Mesenchymal stem cell (in vitro differentiated cells and primary cell): ENCODE measurements at regions not wholly inside any gene's neighbourhood (a gene's known extent, or its start where the extent isn't known, plus 50 kb on each side); places are given as distances from the start of the nearest gene placed in this dataset.

Experiments
- DNase-seq: peaks from one replicate; pipeline ENCODE4 v3.0.0-alpha.2; 2013
- H2AFZ ChIP-seq: one replicate; pipeline ENCODE4 v1.6.1; 2013; ENCODE audit warnings: low read depth, mild to moderate bottlenecking, control low read depth, inconsistent platforms, low read length, moderate library complexity
- H2AK5ac ChIP-seq: 2 replicates; pipeline ENCODE4 v1.6.1; 2013; ENCODE audit warnings: low read length, moderate library complexity, mild to moderate bottlenecking, inconsistent platforms; ENCODE audit not compliant: severe bottlenecking
- H2BK120ac ChIP-seq: one replicate; pipeline ENCODE4 v1.6.1; 2013; ENCODE audit warnings: low read depth, mild to moderate bottlenecking, inconsistent platforms, low read length, moderate library complexity
- H2BK12ac ChIP-seq, 2 experiments: one replicate each; pipeline ENCODE4 v1.6.1; 2013; ENCODE audit warnings: inconsistent platforms in 2 of 2, low read length in 2 of 2, mild to moderate bottlenecking in 2 of 2, moderate library complexity in 2 of 2, control low read depth in 1 of 2
- H2BK15ac ChIP-seq: one replicate; pipeline ENCODE4 v1.6.1; 2013; ENCODE audit warnings: mild to moderate bottlenecking, low read depth, inconsistent platforms; ENCODE audit not compliant: poor library complexity, severe bottlenecking
- H2BK5ac ChIP-seq: 2 replicates; pipeline ENCODE4 v1.6.1; 2013; ENCODE audit warnings: low read depth, mild to moderate bottlenecking, low read length, control low read depth, inconsistent platforms; ENCODE audit not compliant: poor library complexity, severe bottlenecking
- H3K14ac ChIP-seq, 2 experiments: one replicate each; pipeline ENCODE4 v1.6.1; 2013; ENCODE audit warnings: inconsistent platforms in 2 of 2, low read length in 2 of 2, control low read depth in 1 of 2, mild to moderate bottlenecking in 1 of 2, moderate library complexity in 1 of 2
- H3K18ac ChIP-seq, 2 experiments: one replicate each; pipeline ENCODE4 v1.6.1; 2013; ENCODE audit warnings: inconsistent platforms in 2 of 2, low read length in 2 of 2, control low read depth in 1 of 2, low read depth in 1 of 2, mild to moderate bottlenecking in 1 of 2
- H3K23ac ChIP-seq, 2 experiments: one replicate each; pipeline ENCODE4 v1.6.1; 2013; ENCODE audit warnings: inconsistent platforms in 2 of 2, low read length in 2 of 2, mild to moderate bottlenecking in 2 of 2, moderate library complexity in 2 of 2, control low read depth in 1 of 2
- H3K27ac ChIP-seq: 2 replicates; pipeline ENCODE4 v1.5.1; 2013; ENCODE audit warnings: mild to moderate bottlenecking, moderate library complexity, low read length, control low read depth, inconsistent platforms; ENCODE audit not compliant: poor library complexity, severe bottlenecking
- H3K27me3 ChIP-seq, 2 experiments: 2 replicates each; pipeline versions ENCODE4 v1.6.1 to v1.7.0; 2013; ENCODE audit warnings: low read length in 2 of 2, mild to moderate bottlenecking in 2 of 2, moderate library complexity in 2 of 2, control low read depth in 1 of 2, inconsistent platforms in 1 of 2; ENCODE audit not compliant: control insufficient read depth in 1 of 2, insufficient read depth in 1 of 2
- H3K36me3 ChIP-seq, 2 experiments: 2 replicates each; pipeline versions ENCODE4 v1.6.1 to v1.7.0; 2013; ENCODE audit warnings: low read length in 2 of 2, control low read depth in 1 of 2, inconsistent platforms in 1 of 2, low read depth in 1 of 2, mild to moderate bottlenecking in 1 of 2; ENCODE audit not compliant: insufficient read depth in 2 of 2, control insufficient read depth in 1 of 2
- H3K4ac ChIP-seq, 2 experiments: one replicate each; pipeline ENCODE4 v1.6.1; 2013; ENCODE audit warnings: inconsistent platforms in 2 of 2, low read length in 2 of 2, mild to moderate bottlenecking in 2 of 2, moderate library complexity in 2 of 2, control low read depth in 1 of 2, low read depth in 1 of 2
- H3K4me1 ChIP-seq: 2 replicates; pipeline ENCODE4 v1.6.1; 2013; ENCODE audit warnings: low read depth, low read length, control low read depth; ENCODE audit not compliant: control insufficient read depth, insufficient read depth
- H3K4me2 ChIP-seq: 2 replicates; pipeline ENCODE4 v1.6.1; 2013; ENCODE audit warnings: low read length, mild to moderate bottlenecking, inconsistent platforms; ENCODE audit not compliant: poor library complexity, severe bottlenecking
- H3K4me3 ChIP-seq, 2 experiments: 2 replicates each; pipeline versions ENCODE4 v1.5.1 to v1.7.0; 2013; ENCODE audit warnings: low read length in 2 of 2, mild to moderate bottlenecking in 2 of 2, control low read depth in 1 of 2, low read depth in 1 of 2; ENCODE audit not compliant: insufficient read depth in 1 of 2
- H3K79me1 ChIP-seq: replicated peaks from 2 replicates; pipeline ENCODE4 v1.6.1; 2013; ENCODE audit warnings: mild to moderate bottlenecking, control low read depth, low read length, inconsistent platforms; ENCODE audit not compliant: poor library complexity, severe bottlenecking
- H3K9ac ChIP-seq: 2 replicates; pipeline ENCODE4 v1.7.0; 2013; ENCODE audit warnings: mild to moderate bottlenecking, low read length, moderate library complexity
- H3K9me3 ChIP-seq: 2 replicates; pipeline ENCODE4 v1.7.0; 2013; ENCODE audit warnings: mild to moderate bottlenecking, low read length; ENCODE audit not compliant: control insufficient read depth
- H4K8ac ChIP-seq: one replicate; pipeline ENCODE4 v1.6.1; 2013; ENCODE audit warnings: inconsistent platforms, mild to moderate bottlenecking, low read length, moderate library complexity
- H4K91ac ChIP-seq: one replicate; pipeline ENCODE4 v1.6.1; 2013; ENCODE audit warnings: mild to moderate bottlenecking, low read length, inconsistent platforms
- WGBS: methylation state at CpG from one replicate; pipeline ENCODE4 v1.1.7; 2013; ENCODE audit warnings: mixed read lengths; 5-methylcytosine and 5-hydroxymethylcytosine counted together

DNA sequence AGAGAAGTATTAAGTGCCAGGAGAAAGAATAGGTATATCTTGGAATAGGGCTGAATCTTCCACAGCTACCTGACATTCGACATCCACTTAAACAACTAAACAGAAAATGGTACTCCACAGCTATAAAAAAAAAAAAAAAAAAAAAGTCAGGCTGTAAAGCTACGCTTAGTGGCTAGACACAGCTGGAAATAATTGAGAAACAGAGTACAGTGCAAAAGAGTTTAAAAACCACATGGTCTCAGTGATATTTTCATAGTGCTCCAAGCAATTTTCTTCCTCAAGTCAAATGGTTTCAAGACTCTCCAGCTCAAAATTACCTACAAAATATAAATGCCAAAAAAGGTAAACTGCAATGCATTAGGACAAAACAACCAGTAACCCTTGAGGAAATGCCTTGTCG is 607.1 kb downstream of the KCNJ2 start:
- no peak overlapping the region for H2BK15ac ChIP-seq
- no peak overlapping the region for H3K9ac ChIP-seq
- H3K27me3 ChIP-seq = no peaks in the 10 kb centered on the region
- no peak overlapping the region for H2AK5ac ChIP-seq
- no peak overlapping the region for H4K8ac ChIP-seq
- no peaks in the 10 kb centered on the region for H3K9me3 ChIP-seq
- H3K14ac ChIP-seq = no peak overlapping the region
- WGBS = 79% methylated on average over 2 of the region's 3 CpGs
- DNase-seq = no peak
- no peak overlapping the region for H3K4me3 ChIP-seq
- peaks cover 4% of the 10 kb centered on the region for H3K4me1 ChIP-seq
- H3K27ac ChIP-seq = no peak overlapping the region
- no peak overlapping the region for H4K91ac ChIP-seq
- no peak overlapping the region for H2BK120ac ChIP-seq
- H2BK12ac ChIP-seq = no peak overlapping the region
- no peaks in the 10 kb centered on the region for H3K79me1 ChIP-seq
- H2BK5ac ChIP-seq = no peak overlapping the region
- no peak overlapping the region for H3K18ac ChIP-seq
- H3K4me2 ChIP-seq = no peak overlapping the region
- no peaks in the 10 kb centered on the region for H3K36me3 ChIP-seq
- H3K23ac ChIP-seq = no peak overlapping the region
- H3K4ac ChIP-seq = no peak overlapping the region
- H2AFZ ChIP-seq = no peak overlapping the region

GRCh38 chr17:70780031-70780430 is 610.7 kb downstream of the KCNJ2 start:
- Histone ChIP-seq H3K18ac (no peak overlapping the region), H2BK120ac (no peak overlapping the region), H3K27me3 (no peaks in the 10 kb centered on the region), H3K14ac (no peak overlapping the region), H2BK15ac (no peak overlapping the region), H4K8ac (no peak overlapping the region), H3K4ac (no peak overlapping the region), H3K9ac (no peak overlapping the region), H4K91ac (no peak overlapping the region), H3K9me3 (no peaks in the 10 kb centered on the region), H3K4me3 (no peak overlapping the region), H3K23ac (no peak overlapping the region), H2AK5ac (no peak overlapping the region), H3K27ac (no peak overlapping the region), H3K36me3 (no peaks in the 10 kb centered on the region), H3K4me1 (peaks cover 1% of the 10 kb centered on the region), H3K4me2 (no peak overlapping the region), H2AFZ (no peak overlapping the region), H2BK12ac (no peak overlapping the region), H2BK5ac (no peak overlapping the region), H3K79me1 (no peaks in the 10 kb centered on the region)
- no peak for DNase-seq
- 74% methylated on average over 2 of the region's 2 CpGs for WGBS

DNA sequence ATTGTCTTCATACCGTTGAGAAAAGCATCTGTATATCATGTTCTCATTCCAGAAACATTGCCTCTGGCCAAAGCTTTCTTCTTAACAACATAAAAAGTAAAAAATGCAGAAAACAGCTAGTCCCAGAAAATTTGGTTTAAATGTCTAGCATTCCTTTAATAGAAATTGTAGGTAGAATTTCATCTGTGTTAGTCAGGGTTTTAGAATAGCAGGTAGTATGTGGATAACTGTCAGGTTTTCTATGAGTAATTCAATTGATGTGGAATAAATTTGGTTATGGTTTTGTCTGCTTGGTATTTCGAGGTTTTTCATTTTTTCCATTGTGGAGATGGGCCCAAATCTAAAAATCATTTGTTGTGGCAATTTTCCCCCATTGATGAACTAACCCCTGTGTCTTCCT is 616.7 kb downstream of the KCNJ2 start:
- H3K18ac ChIP-seq = no peak overlapping the region
- WGBS = 90% methylated on average over 2 of the region's 2 CpGs
- H2AFZ ChIP-seq = no peak overlapping the region
- H3K36me3 ChIP-seq = no peaks in the 10 kb centered on the region
- no peaks in the 10 kb centered on the region for H3K27me3 ChIP-seq
- H2BK5ac ChIP-seq = no peak overlapping the region
- H2BK120ac ChIP-seq = no peak overlapping the region
- no peak overlapping the region for H3K4me2 ChIP-seq
- no peak for DNase-seq
- no peak overlapping the region for H4K8ac ChIP-seq
- no peaks in the 10 kb centered on the region for H3K4me1 ChIP-seq
- no peaks in the 10 kb centered on the region for H3K79me1 ChIP-seq
- no peak overlapping the region for H3K9ac ChIP-seq
- H2AK5ac ChIP-seq = no peak overlapping the region
- peaks cover 4% of the 10 kb centered on the region for H3K9me3 ChIP-seq
- H3K4ac ChIP-seq = no peak overlapping the region
- no peak overlapping the region for H4K91ac ChIP-seq
- H3K14ac ChIP-seq = no peak overlapping the region
- no peak overlapping the region for H2BK15ac ChIP-seq
- no peak overlapping the region for H3K23ac ChIP-seq
- no peak overlapping the region for H2BK12ac ChIP-seq
- no peak overlapping the region for H3K4me3 ChIP-seq
- no peak overlapping the region for H3K27ac ChIP-seq

- Histone ChIP-seq H2AK5ac (no peak overlapping the region), H3K27me3 (no peaks in the 10 kb centered on the region), H3K4me3 (no peak overlapping the region), H2BK5ac (no peak overlapping the region), H3K23ac (no peak overlapping the region), H3K4ac (no peak overlapping the region), H3K18ac (no peak overlapping the region), H2AFZ (no peak overlapping the region), H3K9me3 (peaks cover 4% of the 10 kb centered on the region), H4K8ac (no peak overlapping the region), H3K36me3 (no peaks in the 10 kb centered on the region), H3K4me1 (no peaks in the 10 kb centered on the region), H3K14ac (peak overlapping the region in 1 of 2 experiments; percentile 28), H2BK15ac (no peak overlapping the region), H2BK12ac (no peak overlapping the region), H3K4me2 (no peak overlapping the region), H3K9ac (no peak overlapping the region), H2BK120ac (no peak overlapping the region), H3K27ac (no peak overlapping the region), H3K79me1 (no peaks in the 10 kb centered on the region), H4K91ac (no peak overlapping the region)
- 96% methylated on average over 3 of the region's 3 CpGs for WGBS
- DNase-seq = no peak
Measured at GRCh38 chr17:70787721-70788300, 618.5 kb downstream of the KCNJ2 start.
